Vagina (tissue), 2 donors: ENCODE measurements at regions not wholly inside any gene's neighbourhood (a gene's known extent, or its start where the extent isn't known, plus 50 kb on each side); places are given as distances from the start of the nearest gene placed in this dataset.
"Not testable (repeated sequence)": the region's sequence is repeated elsewhere in the genome, so short reads cannot be mapped to it uniquely, and the experiment has no call there.

Source experiments
- DNase-seq, 2 donors: peaks; one replicate each; pipeline ENCODE4 v3.0.0-alpha.2; 2017; ENCODE audit errors: extremely low spot score in 2 of 2
- H3K27ac ChIP-seq: fragments of 200-600 bp; sonication (generic); one replicate; pipeline ENCODE4 v1.5.1; 2019
- H3K27me3 ChIP-seq: fragments of 200-600 bp; sonication (generic); one replicate; pipeline ENCODE4 v1.5.1; 2019
- H3K36me3 ChIP-seq, 2 donors: fragments of 200-600 bp; sonication (generic); one replicate each; pipeline ENCODE4 v1.5.1; 2017 to 2019
- H3K4me1 ChIP-seq: fragments of 200-600 bp; sonication (generic); one replicate; pipeline ENCODE4 v1.5.1; 2019
- H3K4me3 ChIP-seq, 2 donors: fragments of 200-600 bp; sonication (generic); 1 replicate in 1 of 2; 2 replicates in 1 of 2; pipeline ENCODE4 v1.5.1; 2016 to 2019
- H3K9me3 ChIP-seq: fragments of 200-600 bp; sonication (generic); one replicate; pipeline ENCODE4 v1.5.1; 2019
- CTCF ChIP-seq, 3 experiments: fragments of 450-650 bp in 2 of 3; fragments of 200-600 bp in 1 of 3; sonication (generic) in 1 of 3; IDR thresholded peaks; one replicate each; pipeline ENCODE4 v1.5.1; 2017 to 2019; ENCODE audit warnings: antibody characterized with exemption in 3 of 3, mild to moderate bottlenecking in 2 of 3, moderate library complexity in 2 of 3
- POLR2A ChIP-seq, 2 donors: fragments of 450-650 bp; IDR thresholded peaks; one replicate each; pipeline ENCODE4 v1.6.1; 2017; ENCODE audit warnings: antibody characterized with exemption in 2 of 2, mild to moderate bottlenecking in 2 of 2, moderate library complexity in 2 of 2
- POLR2AphosphoS5 ChIP-seq, 2 donors: sonication (generic); formaldehyde crosslinking; IDR thresholded peaks; one replicate each; pipeline ENCODE4 v1.9.0; 2017; ENCODE audit warnings: antibody characterized with exemption in 2 of 2, mild to moderate bottlenecking in 2 of 2, low read depth in 1 of 2; ENCODE audit not compliant: insufficient read depth in 1 of 2
- intact Hi-C: fragments of 100-400 bp; cut with DNase I; formaldehyde crosslinking; loops from one replicate; pipeline ENCODE4 v1.15.1; 2023

DNA sequence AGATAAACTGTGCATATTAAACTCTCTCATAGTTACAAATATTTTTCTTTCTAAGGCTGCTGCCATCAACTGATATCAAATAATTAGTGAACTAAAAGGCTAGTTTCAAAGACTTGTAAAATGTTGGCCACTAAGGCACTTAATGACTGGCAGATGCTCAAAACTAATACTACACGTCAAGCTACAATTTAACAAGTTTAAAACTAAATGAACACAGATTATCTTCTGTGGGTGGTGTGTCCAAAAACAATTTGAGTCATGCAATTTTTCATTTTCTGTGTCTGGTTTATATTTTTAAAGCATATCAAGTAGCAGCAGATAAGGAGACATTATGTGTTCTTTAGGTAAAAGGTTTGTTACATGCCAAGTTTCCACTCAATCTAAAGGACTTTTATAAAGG lies 665.1 kb downstream of the EFNA5 start:
- DNase-seq = no peak
- no peak for TF ChIP-seq CTCF (IDR thresholded peaks at IDR 0.05)
- Histone ChIP-seq H3K9me3 (no peaks in the 10 kb centered on the region), H3K36me3 (no peaks in the 10 kb centered on the region), H3K27me3 (no peaks in the 10 kb centered on the region), H3K4me1 (no peaks in the 10 kb centered on the region), H3K27ac (no peak overlapping the region), H3K4me3 (no peak overlapping the region)
- intact Hi-C loops = no loop called here

DNA sequence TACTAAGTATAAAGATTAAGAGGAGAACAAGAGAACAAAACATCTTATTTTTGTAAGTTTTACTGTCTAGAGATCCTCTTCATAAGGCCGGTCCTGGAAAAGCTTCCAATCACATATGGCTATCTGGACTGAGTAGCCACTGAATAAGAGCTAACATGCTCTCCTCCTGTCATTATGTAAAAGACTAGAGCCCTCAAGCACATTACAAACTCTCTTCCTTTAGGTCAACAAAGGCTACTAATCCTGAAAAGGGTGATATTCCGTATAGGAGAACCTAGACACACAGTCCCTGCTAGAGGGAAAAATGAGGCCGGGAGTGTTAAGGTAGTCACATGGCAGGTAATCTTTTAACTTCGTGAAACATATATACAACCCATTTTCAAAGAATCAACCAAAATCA lies 665.6 kb downstream of the EFNA5 start:
- Histone ChIP-seq H3K4me3 (no peak overlapping the region), H3K9me3 (no peaks in the 10 kb centered on the region), H3K27ac (no peak overlapping the region), H3K4me1 (no peaks in the 10 kb centered on the region), H3K36me3 (no peaks in the 10 kb centered on the region), H3K27me3 (no peaks in the 10 kb centered on the region)
- no peak for DNase-seq
- TF ChIP-seq POLR2A (IDR thresholded peaks at IDR 0.05) (no peak), CTCF (IDR thresholded peaks at IDR 0.05) (no peak), POLR2AphosphoS5 (IDR thresholded peaks at IDR 0.05; ENCODE audit: insufficient read depth in 1 of 2, low read depth in 1 of 2) (no peak)
- intact Hi-C loops = no loop called here

DNA sequence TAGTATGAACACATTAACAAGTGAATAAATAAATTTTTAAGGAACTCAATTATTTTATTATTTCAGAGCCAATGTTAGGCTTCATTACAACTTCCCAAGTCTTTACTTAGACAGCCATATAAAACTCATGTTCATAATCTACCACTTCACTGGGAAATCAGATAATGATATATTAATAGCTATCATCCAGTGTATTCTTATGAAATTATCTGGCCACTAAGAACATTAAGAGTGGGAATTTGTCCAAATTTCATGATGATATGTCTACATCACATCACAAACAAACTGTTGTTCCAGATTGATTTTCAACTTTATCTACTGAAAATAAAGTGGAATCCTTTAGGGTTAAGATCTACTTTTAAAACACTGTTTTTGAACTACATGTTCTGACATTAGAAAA lies 668.6 kb downstream of the EFNA5 start:
- Histone ChIP-seq H3K9me3 (no peaks in the 10 kb centered on the region), H3K36me3 (no peaks in the 10 kb centered on the region), H3K4me3 (no peak overlapping the region), H3K27me3 (no peaks in the 10 kb centered on the region), H3K27ac (no peak overlapping the region), H3K4me1 (no peaks in the 10 kb centered on the region)
- TF ChIP-seq POLR2AphosphoS5 (IDR thresholded peaks at IDR 0.05; ENCODE audit: insufficient read depth in 1 of 2, low read depth in 1 of 2) (no peak), CTCF (IDR thresholded peaks at IDR 0.05) (no peak), POLR2A (IDR thresholded peaks at IDR 0.05) (no peak)
- intact Hi-C loops = no loop called here
- DNase-seq = no peak

DNA sequence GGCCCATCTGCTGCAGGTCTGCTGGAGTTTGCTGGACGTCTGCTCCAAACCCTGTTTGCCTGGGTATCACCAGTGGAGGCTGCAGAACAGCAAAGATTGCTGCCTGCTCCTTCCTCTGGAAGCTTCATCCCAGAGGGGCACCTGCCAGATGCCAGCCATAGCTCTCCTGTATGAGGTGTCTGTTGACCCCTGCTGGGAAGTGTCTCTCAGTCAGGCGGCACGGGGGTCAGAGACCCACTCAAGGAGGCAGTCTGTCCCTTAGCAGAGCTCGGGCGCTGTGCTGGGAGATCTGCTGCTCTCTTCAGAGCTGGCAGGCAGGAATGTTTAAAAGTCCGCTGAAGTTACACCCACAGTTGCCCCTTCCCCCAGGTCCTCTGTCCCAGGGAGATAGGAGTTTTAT lies 671.2 kb downstream of the EFNA5 start:
- H3K36me3 ChIP-seq, H3K4me1 ChIP-seq, DNase-seq, H3K27me3 ChIP-seq, H3K9me3 ChIP-seq, H3K27ac ChIP-seq, intact Hi-C loops, H3K4me3 ChIP-seq: not testable (repeated sequence)

DNA sequence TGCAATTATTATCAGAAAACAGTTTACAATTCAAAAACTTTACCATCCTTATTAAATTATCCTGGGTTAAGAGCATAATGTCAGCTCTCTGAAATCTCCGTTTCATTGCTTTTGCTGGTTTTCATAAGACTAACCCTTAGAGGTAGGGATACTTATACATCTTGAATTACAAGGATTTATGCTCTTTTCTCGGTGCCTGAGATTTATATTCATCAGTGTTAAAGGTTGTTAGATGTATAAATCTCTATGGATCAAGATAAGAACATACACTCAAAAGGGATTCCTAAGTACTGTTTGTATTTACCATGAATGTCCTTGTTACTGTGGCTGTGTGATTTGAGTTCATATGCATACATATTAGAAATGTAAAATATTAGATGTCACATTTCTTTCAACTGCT lies 684.7 kb downstream of the EFNA5 start:
- Histone ChIP-seq H3K36me3 (no peaks in the 10 kb centered on the region), H3K27me3 (no peaks in the 10 kb centered on the region)
- intact Hi-C loops = no loop called here

More for the DNA sequence above, 684.7 kb downstream of the EFNA5 start:
- Histone ChIP-seq H3K4me3 (no peak overlapping the region), H3K27ac (no peak overlapping the region), H3K9me3 (no peaks in the 10 kb centered on the region), H3K4me1 (no peaks in the 10 kb centered on the region)
- no peak for DNase-seq
- TF ChIP-seq CTCF (IDR thresholded peaks at IDR 0.05) = no peak
- TF ChIP-seq POLR2A (IDR thresholded peaks at IDR 0.05) = no peak
- TF ChIP-seq POLR2AphosphoS5 (IDR thresholded peaks at IDR 0.05; ENCODE audit: insufficient read depth in 1 of 2, low read depth in 1 of 2) = no peak
